Type B pancreatic cell (in vitro differentiated cells): ENCODE measurements at regions not wholly inside any gene's neighbourhood (a gene's known extent, or its start where the extent isn't known, plus 50 kb on each side); places are given as distances from the start of the nearest gene placed in this dataset.

Source experiments
- DNase-seq: peaks from one replicate; pipeline ENCODE4 v3.0.0; 2021; ENCODE audit warnings: mixed read lengths; ENCODE audit not compliant: unreplicated experiment; ENCODE audit errors: extremely low spot score
- H3K27ac Mint-ChIP-seq: 2 replicates; pipeline ENCODE4 v1.8.0; 2021; ENCODE audit warnings: mild to moderate bottlenecking, mixed read lengths
- H3K27me3 Mint-ChIP-seq: 2 replicates; pipeline ENCODE4 v1.8.0; 2021; ENCODE audit warnings: mixed read lengths
- H3K36me3 Mint-ChIP-seq: 2 replicates; pipeline ENCODE4 v1.8.0; 2021; ENCODE audit warnings: mixed read lengths
- H3K4me1 Mint-ChIP-seq: one replicate; pipeline ENCODE4 v1.8.0; 2021; ENCODE audit warnings: mixed read lengths; ENCODE audit not compliant: unreplicated experiment
- H3K4me3 Mint-ChIP-seq: 2 replicates; pipeline ENCODE4 v1.8.0; 2021; ENCODE audit warnings: mild to moderate bottlenecking, mixed read lengths
- H3K9me3 Mint-ChIP-seq: 2 replicates; pipeline ENCODE4 v1.8.0; 2021; ENCODE audit warnings: mixed read lengths
- TF ChIP-seq, protein P1 (sequence below): fragments of 200-600 bp; sonication (generic); conservative IDR thresholded peaks from 2 replicates; pipeline ENCODE4 v1.5.0; 2021; ENCODE audit warnings: antibody characterized with exemption, mild to moderate bottlenecking

GRCh38 chr9:78898234-78898633, 601.3 kb downstream of the PSAT1 start:
- Mint-ChIP-seq H3K36me3 (no peaks in the 10 kb centered on the region), H3K27me3 (peaks cover 5% of the 10 kb centered on the region), H3K27ac (no peak overlapping the region), H3K4me3 (no peak overlapping the region), H3K4me1 (no peaks in the 10 kb centered on the region), H3K9me3 (no peaks in the 10 kb centered on the region)
- no peak for DNase-seq
- TF ChIP-seq, protein P1, sequence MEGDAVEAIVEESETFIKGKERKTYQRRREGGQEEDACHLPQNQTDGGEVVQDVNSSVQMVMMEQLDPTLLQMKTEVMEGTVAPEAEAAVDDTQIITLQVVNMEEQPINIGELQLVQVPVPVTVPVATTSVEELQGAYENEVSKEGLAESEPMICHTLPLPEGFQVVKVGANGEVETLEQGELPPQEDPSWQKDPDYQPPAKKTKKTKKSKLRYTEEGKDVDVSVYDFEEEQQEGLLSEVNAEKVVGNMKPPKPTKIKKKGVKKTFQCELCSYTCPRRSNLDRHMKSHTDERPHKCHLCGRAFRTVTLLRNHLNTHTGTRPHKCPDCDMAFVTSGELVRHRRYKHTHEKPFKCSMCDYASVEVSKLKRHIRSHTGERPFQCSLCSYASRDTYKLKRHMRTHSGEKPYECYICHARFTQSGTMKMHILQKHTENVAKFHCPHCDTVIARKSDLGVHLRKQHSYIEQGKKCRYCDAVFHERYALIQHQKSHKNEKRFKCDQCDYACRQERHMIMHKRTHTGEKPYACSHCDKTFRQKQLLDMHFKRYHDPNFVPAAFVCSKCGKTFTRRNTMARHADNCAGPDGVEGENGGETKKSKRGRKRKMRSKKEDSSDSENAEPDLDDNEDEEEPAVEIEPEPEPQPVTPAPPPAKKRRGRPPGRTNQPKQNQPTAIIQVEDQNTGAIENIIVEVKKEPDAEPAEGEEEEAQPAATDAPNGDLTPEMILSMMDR: no peak

DNA sequence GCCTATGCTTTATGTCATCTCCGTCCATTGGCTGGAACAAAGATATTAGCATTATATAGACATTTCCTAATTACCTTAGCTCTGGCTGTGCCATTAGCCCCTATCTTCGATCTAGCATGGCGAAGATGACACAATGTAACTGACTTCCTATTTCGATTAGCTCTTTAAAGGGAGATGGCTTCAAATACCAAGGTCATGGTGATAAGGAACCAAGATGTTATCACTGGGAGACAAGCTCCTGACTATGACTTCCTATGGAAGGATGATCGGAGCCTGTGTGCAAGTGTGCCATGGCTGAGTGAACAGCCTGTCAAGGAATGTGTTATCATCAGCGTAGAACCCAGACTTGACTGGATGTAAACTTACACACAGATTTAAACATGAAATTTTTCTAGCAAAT, 602.1 kb downstream of the PSAT1 start:
- H3K27ac Mint-ChIP-seq: no peak overlapping the region
- peaks cover 5% of the 10 kb centered on the region for H3K27me3 Mint-ChIP-seq
- TF ChIP-seq, protein P1: no peak
- no peak for DNase-seq
- no peaks in the 10 kb centered on the region for H3K9me3 Mint-ChIP-seq
- no peaks in the 10 kb centered on the region for H3K36me3 Mint-ChIP-seq
- no peak overlapping the region for H3K4me3 Mint-ChIP-seq
- no peaks in the 10 kb centered on the region for H3K4me1 Mint-ChIP-seq

DNA sequence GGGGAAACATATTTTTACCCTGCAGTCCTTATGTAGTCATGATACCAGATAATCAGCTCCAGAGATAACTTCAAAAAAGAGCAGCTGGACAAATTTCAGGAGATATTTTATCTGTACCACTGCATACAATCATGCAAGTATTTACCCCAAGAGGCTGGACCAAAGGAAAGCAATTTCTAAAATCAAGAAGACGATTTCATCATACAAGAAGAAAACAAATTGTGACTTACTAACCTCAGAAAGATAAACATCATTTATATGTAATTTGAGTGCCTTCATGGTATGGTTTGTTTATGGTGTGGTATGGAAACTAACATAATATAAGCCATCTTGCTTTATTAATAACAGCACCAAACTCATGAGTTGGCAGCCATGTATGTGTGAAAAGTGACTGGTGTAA, 603.6 kb downstream of the PSAT1 start:
- DNase-seq: no peak
- Mint-ChIP-seq H3K27ac (no peak overlapping the region), H3K27me3 (peaks cover 5% of the 10 kb centered on the region), H3K4me1 (no peaks in the 10 kb centered on the region), H3K36me3 (no peaks in the 10 kb centered on the region), H3K9me3 (no peaks in the 10 kb centered on the region), H3K4me3 (no peak overlapping the region)
- TF ChIP-seq, protein P1: no peak

DNA sequence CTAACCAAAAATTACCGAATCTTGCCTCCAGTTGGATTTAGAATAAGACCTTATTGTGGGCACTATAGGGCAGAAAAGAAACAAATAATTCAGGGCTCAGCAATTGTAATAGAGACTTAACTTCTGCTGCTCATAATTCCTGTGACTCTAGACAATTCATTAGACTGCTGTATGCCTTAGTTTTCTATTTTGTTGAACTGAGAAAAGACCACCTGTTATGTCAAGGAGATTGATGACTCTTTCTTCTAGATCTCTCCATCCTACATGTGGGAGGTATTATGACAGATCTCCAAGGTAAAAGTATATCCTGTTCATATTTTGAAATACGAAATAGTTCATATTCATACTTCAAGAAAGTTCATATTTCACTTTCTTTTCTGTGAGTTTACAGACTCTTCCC, 605.1 kb downstream of the PSAT1 start:
- Mint-ChIP-seq H3K27me3 (peaks cover 5% of the 10 kb centered on the region), H3K27ac (no peak overlapping the region), H3K4me1 (no peaks in the 10 kb centered on the region), H3K9me3 (no peaks in the 10 kb centered on the region), H3K4me3 (no peak overlapping the region), H3K36me3 (no peaks in the 10 kb centered on the region)
- TF ChIP-seq, protein P1: no peak
- DNase-seq: no peak

- no peak overlapping the region for H3K27ac Mint-ChIP-seq
- H3K27me3 Mint-ChIP-seq: peaks cover 5% of the 10 kb centered on the region
- H3K36me3 Mint-ChIP-seq: no peaks in the 10 kb centered on the region
- TF ChIP-seq, protein P1: no peak
- DNase-seq: no peak
- no peaks in the 10 kb centered on the region for H3K4me1 Mint-ChIP-seq
- peaks cover 3% of the 10 kb centered on the region for H3K9me3 Mint-ChIP-seq
- H3K4me3 Mint-ChIP-seq: no peak overlapping the region
These were observed 606.7 kb downstream of the PSAT1 start for GRCh38 chr9:78903581-78903980.

DNA sequence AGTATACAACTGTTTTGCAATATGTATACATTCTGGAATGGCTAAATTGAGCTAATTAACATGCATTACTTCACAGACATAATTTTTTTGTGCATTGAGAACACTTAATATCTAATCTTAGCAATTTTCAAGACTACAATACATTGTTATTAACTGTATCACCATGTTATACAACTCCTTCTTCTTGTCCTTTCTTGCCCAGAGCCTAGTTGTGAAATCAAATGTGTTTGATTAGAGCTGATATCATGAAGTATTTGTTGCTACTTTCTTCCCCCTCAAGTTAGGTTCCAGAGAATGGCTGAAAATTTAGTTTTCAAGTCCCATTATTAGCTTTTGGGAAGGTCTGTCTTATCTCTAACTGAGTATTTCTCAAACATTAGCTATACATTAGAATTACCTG, 607.8 kb downstream of the PSAT1 start:
- H3K9me3 Mint-ChIP-seq: peaks cover 5% of the 10 kb centered on the region
- TF ChIP-seq, protein P1: no peak
- H3K36me3 Mint-ChIP-seq: no peaks in the 10 kb centered on the region
- DNase-seq: no peak
- no peaks in the 10 kb centered on the region for H3K4me1 Mint-ChIP-seq
- H3K27ac Mint-ChIP-seq: no peak overlapping the region
- peaks cover 5% of the 10 kb centered on the region for H3K27me3 Mint-ChIP-seq
- H3K4me3 Mint-ChIP-seq: no peak overlapping the region
